Hematopoietic multipotent progenitor cell treated with erythropoietin and hydrocortisone succinate and interleukin-3 and kit ligand, for 4 days (in vitro differentiated cells): ENCODE measurements at regions not wholly inside any gene's neighbourhood (a gene's known extent, or its start where the extent isn't known, plus 50 kb on each side); places are given as distances from the start of the nearest gene placed in this dataset.
"Not testable (repeated sequence)": the region's sequence is repeated elsewhere in the genome, so short reads cannot be mapped to it uniquely, and the experiment has no call there.

Experiments used
- DNase-seq: peaks from one replicate; pipeline ENCODE4 v3.0.0-alpha.2; 2015

DNA sequence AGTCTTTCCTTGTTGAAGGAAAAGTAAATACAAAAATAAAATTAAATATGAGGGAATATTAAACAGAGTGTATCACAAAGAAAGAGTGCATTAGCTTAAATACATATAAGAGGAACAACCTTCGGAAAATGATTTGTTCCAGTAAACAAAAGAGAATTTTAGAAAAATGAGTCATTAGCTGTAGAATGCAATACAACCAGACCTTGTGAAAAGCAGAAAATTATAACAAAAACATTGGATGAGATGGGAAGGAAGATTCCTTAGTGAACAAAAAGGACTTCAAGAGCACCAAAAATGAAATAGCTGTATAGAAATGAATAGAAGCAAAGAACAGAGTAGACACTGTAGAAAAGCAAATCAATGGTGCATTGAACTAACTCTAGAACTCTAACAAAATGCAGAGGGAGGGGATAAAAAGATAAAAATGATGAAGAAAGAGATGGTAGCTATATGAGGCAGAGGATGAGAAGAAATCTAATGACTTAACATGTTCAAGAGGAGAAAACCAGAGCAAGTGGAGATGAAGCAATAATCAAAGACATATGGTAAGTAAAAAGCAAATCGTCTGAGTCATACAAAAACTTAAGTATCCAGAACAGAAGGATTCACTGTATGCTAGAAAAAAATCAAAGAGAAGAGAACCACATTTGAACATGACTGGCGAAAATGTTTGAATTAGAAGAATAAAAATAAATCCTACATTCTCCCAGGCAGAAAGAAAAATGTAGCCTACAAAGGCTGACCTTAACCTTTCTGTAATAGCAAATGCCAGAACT lies 190.5 kb downstream of the TMEM26 start:
- no peak for DNase-seq

DNA sequence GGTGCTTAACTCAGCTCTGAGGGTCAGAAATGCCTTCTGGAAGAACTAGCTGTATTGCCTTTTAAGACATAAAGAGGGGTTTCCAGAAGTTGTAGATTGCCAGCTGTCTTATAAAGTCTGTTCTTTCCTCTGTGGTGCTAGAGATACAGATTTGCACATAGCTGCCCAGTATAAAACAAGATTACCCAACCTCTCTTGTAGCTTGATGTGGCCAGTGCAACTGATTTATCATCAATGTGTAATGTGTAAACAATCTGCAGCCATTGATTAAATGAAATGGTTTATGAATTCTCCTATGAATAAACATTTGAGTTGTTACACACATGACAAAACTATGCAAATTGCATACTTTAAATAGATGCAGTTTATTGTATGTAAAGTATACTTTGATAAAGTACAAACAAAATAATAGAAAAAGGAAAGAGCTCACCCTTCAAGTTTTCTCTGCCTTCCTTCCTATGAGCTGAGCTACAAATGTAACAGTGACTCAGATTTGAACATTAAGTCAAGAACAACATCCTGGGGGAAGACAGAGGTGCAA lies 195.2 kb downstream of the TMEM26 start:
- no peak for DNase-seq

DNA sequence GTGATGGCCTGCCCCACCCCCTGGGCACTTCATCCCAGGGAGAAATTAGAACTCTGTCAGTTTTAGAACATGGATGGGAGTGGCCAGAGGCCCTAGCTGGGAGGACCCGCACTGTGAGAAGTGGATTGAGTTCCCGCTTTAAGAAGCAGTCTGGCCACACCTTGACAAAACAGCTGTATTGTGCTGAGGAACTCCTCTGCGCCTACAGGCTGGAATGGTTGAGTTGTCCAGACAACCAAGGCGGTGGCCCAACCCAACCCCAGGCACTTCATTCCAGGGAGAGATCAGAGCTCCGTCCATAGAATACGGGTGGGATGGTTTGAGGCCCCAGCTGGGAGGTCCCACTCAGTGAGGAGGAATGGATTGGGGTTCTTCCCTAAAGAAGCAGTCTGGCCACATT lies 196.0 kb downstream of the TMEM26 start:
- DNase-seq = no peak

DNA sequence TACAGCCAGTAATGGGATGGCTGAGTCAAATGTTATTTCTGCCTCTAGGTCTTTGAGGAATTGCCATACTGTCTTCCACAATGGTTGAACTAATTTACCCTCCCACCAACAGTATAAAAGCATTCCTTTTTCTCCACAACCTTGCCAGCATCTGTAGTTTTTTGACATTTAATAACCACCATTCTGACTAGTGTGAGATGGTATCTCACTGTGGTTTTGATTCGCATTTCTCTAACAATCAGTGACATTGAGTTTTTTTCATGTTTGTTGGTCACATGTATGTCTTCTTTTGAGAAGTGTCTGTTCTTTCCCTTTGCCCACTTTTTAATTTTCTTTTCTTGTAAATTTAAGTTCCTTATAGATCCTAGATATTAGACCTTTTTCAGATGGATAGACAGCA lies 200.9 kb downstream of the TMEM26 start:
- peak; percentile 3 for DNase-seq

DNA sequence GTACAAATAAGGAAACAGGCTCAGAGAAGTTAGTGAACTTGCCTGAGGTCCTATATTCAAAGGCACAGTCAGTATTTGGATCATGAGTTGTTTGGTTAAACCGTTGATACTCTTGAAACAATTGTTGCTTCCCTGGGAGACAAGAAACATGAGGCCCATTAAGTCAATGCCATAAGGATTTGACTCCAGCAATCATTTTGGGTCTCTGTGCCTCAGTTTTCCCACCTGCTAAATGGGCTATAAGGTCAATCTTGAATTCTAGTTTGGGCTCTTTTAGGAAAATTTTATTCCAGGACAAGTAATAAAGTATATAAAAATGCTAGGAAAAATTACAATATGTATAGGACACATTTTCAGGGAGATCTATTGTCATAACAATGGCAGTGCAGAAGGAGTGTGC lies 202.1 kb downstream of the TMEM26 start:
- DNase-seq = no peak

DNA sequence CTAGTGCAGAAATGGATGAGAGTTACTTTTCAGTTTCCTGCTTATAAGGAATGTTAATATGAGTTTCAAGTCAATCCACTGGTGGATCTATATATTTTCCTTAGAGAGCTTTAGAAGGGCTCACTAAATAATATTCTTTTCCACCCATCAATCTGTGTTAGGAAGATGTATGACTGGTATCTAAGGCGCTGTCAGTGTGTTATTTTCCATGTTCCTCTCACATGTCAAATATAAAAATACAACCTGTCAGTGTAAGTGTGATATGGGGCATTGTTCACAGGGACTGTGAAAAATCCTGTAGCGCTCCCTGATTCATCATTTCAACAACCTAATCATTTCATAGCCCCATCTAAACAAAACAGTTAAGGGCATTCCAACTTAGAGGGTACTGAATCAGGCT lies 203.1 kb downstream of the TMEM26 start:
- no peak for DNase-seq

DNA sequence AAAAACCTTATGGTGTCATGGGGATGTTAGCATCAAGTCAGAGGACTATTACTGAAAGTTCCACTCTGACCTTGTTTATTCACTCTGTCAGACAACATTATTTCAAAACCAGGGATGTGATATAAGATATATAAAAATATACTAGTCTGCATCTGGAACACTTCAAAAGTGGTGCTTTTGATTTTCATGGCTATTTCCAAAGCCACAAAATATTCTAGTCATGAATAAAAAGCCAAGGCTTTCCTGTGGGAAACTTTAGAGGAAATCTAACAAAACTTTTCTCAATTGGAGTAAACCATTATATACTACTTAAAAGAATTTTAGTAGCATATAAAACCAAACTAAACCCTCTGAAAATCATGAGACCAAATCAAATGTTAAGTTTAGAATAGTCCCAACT lies 205.2 kb downstream of the TMEM26 start:
- DNase-seq = no peak

DNA sequence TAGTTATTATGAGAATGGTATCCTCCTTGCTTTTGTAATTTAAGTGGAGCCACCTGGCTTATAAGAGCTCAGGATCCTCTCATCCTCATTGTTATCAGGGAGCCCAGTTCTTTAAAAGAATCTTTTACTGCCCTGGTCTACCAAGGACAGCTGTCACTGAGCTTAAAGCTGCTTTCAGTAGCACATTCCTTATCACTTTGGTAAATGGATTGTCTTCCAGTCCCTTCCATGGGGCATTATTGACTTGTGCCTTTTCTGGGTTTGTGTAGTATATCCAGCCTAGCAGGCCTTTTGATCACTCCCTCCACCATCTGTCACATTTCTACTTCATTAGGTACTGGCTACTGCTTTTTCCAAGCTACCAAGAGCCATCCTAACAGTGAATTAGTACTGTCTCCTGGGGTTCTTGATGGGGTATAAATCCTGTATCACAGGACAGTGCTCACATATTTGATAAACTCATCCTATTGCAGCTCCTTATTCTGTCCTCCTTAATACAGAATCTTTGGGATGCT lies 208.9 kb downstream of the TMEM26 start:
- DNase-seq = no peak

DNA sequence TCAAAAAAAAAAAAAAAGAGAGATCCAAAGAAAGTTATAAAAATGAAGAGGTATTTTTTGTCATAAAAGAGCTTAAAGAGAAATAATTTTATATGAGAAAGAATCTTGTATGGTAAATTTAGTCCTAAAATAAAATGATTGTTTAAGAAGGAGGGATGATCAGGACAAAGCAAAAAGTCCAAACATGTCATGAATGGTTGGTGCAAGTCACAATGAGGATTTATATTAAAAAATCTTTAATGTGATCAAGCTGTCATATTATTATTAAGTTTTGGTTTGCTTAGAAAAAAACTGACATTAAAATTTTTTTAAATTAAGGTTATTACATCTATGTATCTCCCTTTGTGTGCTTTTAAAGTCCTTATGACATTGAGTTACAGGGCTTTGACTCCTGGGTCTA lies 220.4 kb downstream of the TMEM26 start:
- DNase-seq = no peak

DNA sequence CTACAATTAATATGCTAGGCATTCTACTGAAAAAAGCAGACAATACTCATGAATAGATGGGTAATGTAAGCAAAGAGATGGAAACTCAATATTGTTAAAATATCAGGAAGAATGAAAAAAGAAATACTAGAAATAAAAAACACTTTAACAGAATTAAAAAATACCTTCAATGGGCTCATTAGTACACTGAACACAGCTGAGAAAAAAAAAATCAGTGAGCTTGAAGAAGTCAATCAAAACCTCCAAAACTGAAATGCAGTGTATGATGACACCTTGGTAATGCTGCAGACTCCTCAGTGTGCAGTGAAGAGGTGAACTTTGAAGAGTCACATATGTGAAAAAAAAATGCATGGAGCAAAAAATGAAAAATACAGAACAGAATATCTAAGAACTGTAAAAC lies 227.2 kb downstream of the TMEM26 start:
- no peak for DNase-seq

DNA sequence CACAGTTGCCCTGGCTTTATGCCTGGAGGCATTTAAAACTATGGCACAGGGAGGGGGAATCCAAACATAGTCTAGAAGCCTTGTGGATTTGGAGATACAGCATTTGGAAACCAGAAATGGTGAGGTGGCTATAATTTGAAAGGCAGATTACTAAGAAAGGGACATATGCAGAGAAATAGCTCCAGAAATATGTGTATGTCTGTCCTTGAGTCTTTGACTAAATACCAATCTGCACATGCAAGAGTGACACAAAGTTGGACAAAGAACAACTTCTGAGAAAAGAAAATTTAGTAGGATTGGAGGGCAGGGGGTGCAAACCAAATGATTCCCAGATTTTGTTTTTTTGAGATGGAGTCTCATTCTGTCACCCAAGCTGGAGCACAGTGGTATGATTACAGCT lies 229.6 kb downstream of the TMEM26 start:
- DNase-seq = no peak

DNA sequence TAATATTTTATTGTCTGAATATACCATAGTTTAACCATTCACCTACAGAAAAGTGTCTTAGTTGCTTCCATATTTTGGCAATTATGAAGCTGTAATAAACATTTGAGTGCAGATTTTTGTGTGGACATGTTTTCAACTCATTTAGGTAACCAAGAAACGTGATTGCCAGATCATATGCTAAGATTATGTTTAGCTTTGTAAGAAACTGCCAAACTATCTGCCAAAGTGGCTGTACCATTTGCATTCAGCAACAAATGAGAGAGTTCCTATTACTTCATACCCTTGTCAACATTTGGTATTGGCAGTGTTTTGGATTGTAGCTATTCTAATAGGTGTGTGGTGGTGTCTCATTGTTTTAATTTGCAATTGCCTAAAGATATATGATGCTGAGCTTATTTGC lies 233.5 kb downstream of the TMEM26 start:
- no peak for DNase-seq

DNA sequence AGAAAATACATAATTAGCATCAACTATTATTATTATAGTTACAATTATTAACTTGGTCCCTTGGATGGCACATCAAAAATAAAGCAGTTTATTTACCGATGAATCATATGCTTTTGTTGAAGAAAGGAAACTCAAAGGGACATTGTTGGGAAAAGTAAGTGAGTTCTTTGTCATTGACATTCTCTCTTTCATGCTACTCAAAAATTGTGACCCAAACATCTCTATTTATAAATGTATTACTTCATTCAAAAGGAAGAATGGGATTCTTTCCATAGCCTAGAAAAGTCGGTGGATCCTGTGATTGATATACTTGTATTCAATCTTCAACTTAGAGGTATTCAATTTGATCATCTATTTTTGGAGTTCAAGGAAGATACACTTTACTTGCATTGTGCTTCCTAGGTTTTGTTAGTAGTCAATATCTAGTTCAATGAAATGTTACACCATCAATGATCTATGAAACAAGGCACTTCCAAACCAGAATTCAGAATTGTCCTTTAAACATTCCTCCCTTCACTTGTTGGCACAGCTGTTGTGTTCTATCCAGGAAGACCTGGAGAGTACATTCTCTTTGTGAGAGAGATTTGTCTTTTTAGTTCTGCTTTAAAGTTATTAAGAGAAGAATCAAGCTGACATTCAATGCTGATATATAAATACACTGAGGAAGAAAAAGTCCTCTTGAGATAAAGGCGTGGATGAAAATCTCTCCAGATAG lies 235.2 kb downstream of the TMEM26 start:
- no peak for DNase-seq

DNA sequence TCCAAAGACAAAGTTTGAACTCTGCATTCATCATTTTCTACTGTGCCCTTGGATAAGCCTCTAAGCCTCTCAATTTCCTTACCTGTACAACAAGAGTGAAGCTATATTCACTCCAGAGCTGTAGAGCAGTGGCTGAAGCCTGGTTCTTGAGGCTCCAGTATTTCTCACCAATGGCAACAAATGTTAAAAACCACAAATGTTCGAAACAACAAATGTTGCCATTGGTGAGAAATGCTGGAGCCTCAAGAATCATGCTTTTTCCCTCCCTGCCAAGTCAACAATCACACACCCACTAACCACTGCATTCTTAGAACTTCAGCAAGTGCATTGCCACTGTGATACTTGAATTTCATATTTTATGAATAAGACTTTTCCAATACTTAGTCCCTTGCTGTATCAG lies 237.9 kb downstream of the TMEM26 start:
- no peak for DNase-seq

DNA sequence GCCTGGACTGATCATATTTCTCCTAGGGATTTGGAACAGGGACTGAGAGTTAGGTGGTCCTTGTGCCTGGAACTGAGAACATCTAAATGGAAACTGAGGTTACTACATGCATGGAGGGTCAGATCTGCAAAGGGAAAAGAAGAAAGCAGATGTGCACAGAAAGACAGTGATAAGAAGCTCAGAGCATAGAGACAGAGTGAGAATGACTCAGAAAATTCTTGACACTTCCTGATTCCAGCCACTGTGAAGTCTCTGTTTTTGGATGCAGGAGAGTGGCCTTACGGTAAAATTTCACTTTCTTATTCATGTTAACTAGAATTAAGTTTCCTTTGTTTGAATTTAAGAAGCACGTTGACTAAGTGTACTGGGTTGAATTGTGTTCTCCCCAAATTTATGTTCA lies 241.7 kb downstream of the TMEM26 start:
- peak; percentile 53 for DNase-seq

DNA sequence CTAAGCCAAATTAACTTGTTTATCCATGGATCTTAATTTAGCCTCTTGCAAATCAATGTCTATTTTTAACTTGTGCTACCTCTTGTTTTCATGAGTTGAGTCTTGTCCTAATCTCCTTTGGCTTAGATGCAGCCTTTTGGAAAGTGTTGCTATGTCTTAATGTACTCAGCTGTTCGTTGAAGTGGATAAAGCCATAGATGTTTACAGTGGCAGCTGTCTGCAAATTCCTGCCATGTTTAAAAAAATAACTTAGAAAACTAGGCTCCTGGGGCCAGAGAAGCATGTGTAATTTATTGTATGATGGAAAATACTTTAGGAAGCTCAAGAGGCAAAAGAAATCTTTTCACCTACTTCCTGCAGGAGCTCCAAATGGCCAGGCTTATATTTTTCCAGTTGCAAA lies 253.1 kb upstream of the RHOBTB1 start:
- DNase-seq = no peak

DNA sequence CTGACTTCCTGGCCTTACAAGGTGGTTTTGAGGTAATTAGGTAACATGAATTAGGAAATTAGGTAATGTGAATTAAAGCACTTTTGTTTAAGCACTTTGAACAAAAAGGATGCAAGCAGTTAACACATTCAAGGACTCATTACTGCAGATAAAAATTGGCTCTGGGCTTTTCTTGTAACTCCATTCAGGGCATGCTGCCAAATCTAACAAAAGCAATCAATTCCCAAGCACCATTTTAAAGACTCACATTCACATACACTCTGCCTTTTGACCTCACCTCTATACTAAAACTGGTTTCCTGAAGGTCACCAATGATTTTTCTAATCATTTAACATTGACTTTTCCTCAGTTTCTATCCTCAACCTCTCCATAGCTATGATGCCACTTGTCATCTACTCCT lies 251.2 kb upstream of the RHOBTB1 start:
- no peak for DNase-seq

DNA sequence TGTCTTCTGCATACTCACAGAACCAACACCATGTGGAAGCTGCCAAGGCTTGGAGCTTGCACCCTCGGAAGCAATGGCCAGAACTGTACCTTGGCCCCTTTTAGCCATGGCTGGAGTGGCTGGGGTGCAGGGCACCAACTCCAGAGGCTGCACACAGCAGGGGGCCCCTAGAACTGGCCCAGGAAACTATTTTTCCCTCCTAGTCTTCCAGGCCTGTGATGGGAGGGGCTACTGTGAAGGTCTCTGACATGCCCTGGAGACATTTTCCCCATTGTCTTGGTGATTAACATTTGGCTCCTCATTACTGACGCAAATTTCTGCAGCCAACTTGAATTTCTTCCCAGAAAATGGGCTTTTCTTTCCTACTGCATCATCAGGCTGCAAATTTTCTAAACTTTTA lies 248.6 kb upstream of the RHOBTB1 start:
- DNase-seq = not testable (repeated sequence)

DNA sequence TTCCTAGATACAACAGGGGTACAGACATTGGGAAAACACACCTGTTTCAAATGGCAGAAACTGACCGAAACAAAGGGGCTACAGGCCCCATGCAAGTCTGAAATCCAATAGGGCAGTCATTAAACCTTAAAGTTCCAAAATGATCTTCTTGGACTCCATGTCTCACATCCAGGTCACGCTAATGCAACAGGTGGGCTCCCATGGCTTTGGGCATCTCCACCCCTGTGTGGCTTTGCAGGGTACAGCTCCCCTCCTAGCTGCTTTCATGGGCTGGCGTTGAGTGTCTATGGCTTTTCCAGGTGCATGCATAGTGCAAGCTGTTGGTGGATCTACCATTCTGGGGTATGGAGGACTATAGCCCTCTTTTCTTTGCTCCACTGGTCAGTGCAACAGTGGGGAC lies 248.1 kb upstream of the RHOBTB1 start:
- DNase-seq = no peak

DNA sequence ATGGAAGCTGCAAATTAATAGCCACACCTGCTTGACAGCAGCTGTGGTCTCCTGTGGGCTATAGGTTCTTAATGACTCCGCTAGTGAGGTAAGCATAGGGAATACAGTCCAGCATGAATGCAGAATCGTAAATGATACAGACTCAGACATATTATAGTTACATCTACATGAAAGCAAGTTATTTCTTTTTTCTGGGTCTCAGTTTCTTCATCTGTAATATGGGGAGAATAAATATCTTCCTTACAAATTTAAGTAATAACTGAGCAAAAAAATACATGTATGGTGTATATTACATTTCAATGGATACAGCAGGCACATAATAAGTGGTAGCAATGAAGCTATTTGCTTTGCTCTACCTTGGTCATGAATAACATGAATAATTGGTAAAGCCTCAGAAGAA lies 245.9 kb upstream of the RHOBTB1 start:
- DNase-seq = no peak

DNA sequence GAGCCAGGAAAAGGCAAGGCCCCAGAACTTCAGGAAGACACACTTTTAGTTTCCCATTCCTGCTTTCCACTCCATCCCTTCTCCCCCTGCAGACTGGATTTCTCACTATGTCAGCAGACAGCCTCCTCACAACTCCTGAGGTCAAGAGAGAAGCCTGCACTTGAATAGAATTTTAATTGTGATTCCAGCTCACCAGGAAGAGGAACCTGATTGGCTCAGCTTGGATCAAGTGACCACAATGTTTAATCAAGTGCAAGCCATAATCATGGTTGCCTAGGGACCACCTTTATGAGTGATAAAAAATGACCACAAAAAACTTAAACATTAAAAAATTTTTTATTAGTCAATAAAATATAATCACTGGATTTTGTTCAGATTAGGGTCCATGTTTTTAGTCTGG lies 244.7 kb upstream of the RHOBTB1 start:
- DNase-seq = peak; percentile 5

DNA sequence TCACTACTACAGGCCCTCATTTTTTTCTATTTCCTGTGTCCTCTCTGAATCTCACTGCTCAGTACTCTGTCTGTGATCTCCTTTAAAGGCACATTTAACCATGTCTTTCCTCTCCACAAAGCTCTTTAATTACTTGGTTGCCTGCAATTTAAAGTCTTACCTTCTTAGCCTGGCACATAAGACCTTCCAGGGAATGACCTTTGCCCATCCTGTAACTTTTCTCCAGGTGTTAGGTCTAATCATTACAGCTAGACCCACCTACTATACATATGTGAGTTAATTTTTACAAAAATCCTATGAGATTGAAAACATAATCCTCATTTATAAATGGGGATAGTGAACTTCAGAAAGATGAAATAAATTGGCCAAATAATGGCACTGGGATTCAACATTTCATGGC lies 244.1 kb upstream of the RHOBTB1 start:
- DNase-seq = no peak

DNA sequence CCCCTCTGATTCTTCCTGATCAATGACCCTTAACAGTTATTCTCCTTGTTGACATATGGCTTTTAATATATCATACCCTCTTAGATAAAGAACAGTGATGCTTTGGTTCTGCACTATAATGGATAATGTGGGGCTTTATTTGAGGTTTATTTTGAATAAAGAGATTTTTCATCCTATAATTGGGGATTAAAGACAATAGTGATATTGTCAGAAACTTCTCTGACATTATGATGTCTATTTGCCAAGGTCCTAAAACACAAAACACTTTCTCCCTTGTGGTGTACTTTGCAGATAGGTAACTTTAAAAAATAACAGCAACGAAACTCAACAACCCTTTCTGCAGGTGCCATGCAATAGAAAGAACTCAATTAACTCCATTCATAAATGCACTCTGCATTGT lies 243.6 kb upstream of the RHOBTB1 start:
- no peak for DNase-seq

DNA sequence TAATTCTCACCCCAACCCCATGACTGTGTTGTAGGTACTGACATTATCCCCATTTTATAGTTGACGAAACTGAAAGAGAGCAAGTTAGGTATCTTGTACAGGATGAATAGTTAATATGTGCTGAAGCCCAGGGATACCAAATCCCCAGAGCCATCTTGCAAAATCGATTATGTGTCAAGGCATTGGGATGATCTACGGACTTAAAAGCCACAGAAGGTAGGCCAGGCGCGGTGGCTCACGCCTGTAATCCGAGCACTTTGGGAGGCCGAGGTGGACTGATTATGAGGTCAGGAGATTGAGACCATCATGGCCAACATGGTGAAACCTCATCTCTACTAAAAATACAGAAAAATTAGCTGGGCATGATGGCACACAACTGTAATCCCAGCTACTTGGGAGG lies 242.4 kb upstream of the RHOBTB1 start:
- DNase-seq = no peak
